DOHH2 (cell line): ENCODE measurements at regions not wholly inside any gene's neighbourhood (a gene's known extent, or its start where the extent isn't known, plus 50 kb on each side); places are given as distances from the start of the nearest gene placed in this dataset.

Experiments used
- H3F3A ChIP-seq: fragments of 200-600 bp; sonication (generic), shearing (Covaris generic); 2 replicates; pipeline ENCODE4 v1.6.0; 2016; ENCODE audit warnings: antibody characterized with exemption, mild to moderate bottlenecking; ENCODE audit not compliant: control insufficient read depth, insufficient read depth
- H3K27ac ChIP-seq: fragments of 200-600 bp; sonication (generic); 2 replicates; pipeline ENCODE4 v1.5.1; 2014; ENCODE audit warnings: low read depth, mild to moderate bottlenecking, low read length, moderate library complexity
- H3K27me3 ChIP-seq: fragments of 200-600 bp; sonication (generic); 2 replicates; pipeline ENCODE4 v1.6.1; 2014; ENCODE audit warnings: mild to moderate bottlenecking, low read length, mixed read lengths; ENCODE audit not compliant: control insufficient read depth
- H3K36me3 ChIP-seq: fragments of 200-600 bp; sonication (generic); 2 replicates; pipeline ENCODE4 v1.6.1; 2014; ENCODE audit warnings: mild to moderate bottlenecking, low read length, moderate library complexity, mixed read lengths; ENCODE audit not compliant: control insufficient read depth
- H3K4me1 ChIP-seq: fragments of 200-600 bp; sonication (generic); 2 replicates; pipeline ENCODE4 v1.6.1; 2014; ENCODE audit warnings: mild to moderate bottlenecking, low read length, mixed read lengths; ENCODE audit not compliant: control insufficient read depth
- H3K4me2 ChIP-seq: fragments of 200-600 bp; sonication (generic); 2 replicates; pipeline ENCODE4 v1.6.0; 2014; ENCODE audit warnings: mild to moderate bottlenecking, low read length, moderate library complexity
- H3K4me3 ChIP-seq: fragments of 200-600 bp; sonication (generic); 2 replicates; pipeline ENCODE4 v1.5.1; 2014; ENCODE audit warnings: mild to moderate bottlenecking, low read length, mixed read lengths
- H3K79me2 ChIP-seq: fragments of 200-600 bp; sonication (generic); 2 replicates; pipeline ENCODE4 v1.6.1; 2014; ENCODE audit warnings: mild to moderate bottlenecking, low read length, mixed read lengths; ENCODE audit not compliant: control insufficient read depth
- H3K9me2 ChIP-seq: fragments of 200-600 bp; sonication (generic); replicated peaks from 2 replicates; pipeline ENCODE4 v1.6.1; 2014; ENCODE audit warnings: mild to moderate bottlenecking, low read length, mixed read lengths; ENCODE audit not compliant: control insufficient read depth
- H3K9me3 ChIP-seq: fragments of 200-600 bp; sonication (generic); 2 replicates; pipeline ENCODE4 v1.6.1; 2014; ENCODE audit warnings: antibody characterized with exemption, low read length, mixed read lengths; ENCODE audit not compliant: control insufficient read depth, insufficient read depth
- H4K20me1 ChIP-seq: fragments of 200-600 bp; sonication (generic); 2 replicates; pipeline ENCODE4 v1.6.0; 2014; ENCODE audit warnings: low read depth, mild to moderate bottlenecking, antibody characterized with exemption, low read length, moderate library complexity; ENCODE audit not compliant: control insufficient read depth, insufficient read depth
- CTCF ChIP-seq: fragments of 200-600 bp; sonication (generic); IDR thresholded peaks from one replicate; pipeline ENCODE4 v1.5.1; 2014; ENCODE audit warnings: antibody characterized with exemption, mild to moderate bottlenecking, low read depth, low read length; ENCODE audit not compliant: poor library complexity, severe bottlenecking
- EZH2phosphoT487 ChIP-seq: fragments of 200-600 bp; sonication (generic); IDR thresholded peaks from 2 replicates; pipeline ENCODE4 v1.6.1; 2017; ENCODE audit warnings: borderline replicate concordance, mild to moderate bottlenecking, antibody characterized with exemption, low read length, moderate library complexity, mixed read lengths

- H3K27ac ChIP-seq = no peak overlapping the region
- H3K36me3 ChIP-seq = no peaks in the 10 kb centered on the region
- no peaks in the 10 kb centered on the region for H3K4me1 ChIP-seq
- no peaks in the 10 kb centered on the region for H3K27me3 ChIP-seq
- no peaks in the 10 kb centered on the region for H4K20me1 ChIP-seq
- H3K9me2 ChIP-seq = no peaks in the 10 kb centered on the region
- no peaks in the 10 kb centered on the region for H3F3A ChIP-seq
- no peaks in the 10 kb centered on the region for H3K9me3 ChIP-seq
- H3K4me3 ChIP-seq = no peak overlapping the region
- no peaks in the 10 kb centered on the region for H3K79me2 ChIP-seq
- no peak overlapping the region for H3K4me2 ChIP-seq
- no peak for TF ChIP-seq CTCF
- TF ChIP-seq EZH2phosphoT487 = no peak
These were observed 51.6 kb upstream of the TAS2R1 start for GRCh38 chr5:9681706-9682105.
